ENCODE measurements at regions not wholly inside any gene's neighbourhood (a gene's known extent, or its start where the extent isn't known, plus 50 kb on each side); places are given as distances from the start of the nearest gene placed in this dataset.

GRCh38 chr5:6850106-6850432, 136.8 kb downstream of the TENT4A start:
- Histone ChIP-seq H3K4me1 (ENCODE audit: low read length) (no peaks in the 10 kb centered on the region), H3K27ac (ENCODE audit: low read length) (no peak overlapping the region), H3K9ac (ENCODE audit: low read length) (no peak overlapping the region), H3K9me2 (replicated peaks; ENCODE audit: insufficient read depth, low read length) (no peaks in the 10 kb centered on the region), H3K4me2 (ENCODE audit: low read depth, low read length, poor library complexity, severe bottlenecking) (no peak overlapping the region), H3K36me3 (ENCODE audit: insufficient read depth, low read length) (no peaks in the 10 kb centered on the region), H3K4me3 (ENCODE audit: low read length) (no peak overlapping the region), H4K20me1 (ENCODE audit: insufficient read depth, low read depth, low read length) (no peaks in the 10 kb centered on the region), H2AFZ (ENCODE audit: low read length) (no peak overlapping the region), H3K9me3 (ENCODE audit: low read length) (no peaks in the 10 kb centered on the region), H3K79me2 (ENCODE audit: low read length) (no peaks in the 10 kb centered on the region), H3K27me3 (ENCODE audit: low read length) (no peaks in the 10 kb centered on the region)
- DNase-seq: no peak

- Histone ChIP-seq H3K27ac (ENCODE audit: low read length) (no peak overlapping the region), H3K36me3 (ENCODE audit: insufficient read depth, low read length) (no peaks in the 10 kb centered on the region), H3K79me2 (ENCODE audit: low read length) (no peaks in the 10 kb centered on the region), H3K27me3 (ENCODE audit: low read length) (no peaks in the 10 kb centered on the region), H3K9me2 (replicated peaks; ENCODE audit: insufficient read depth, low read length) (no peaks in the 10 kb centered on the region), H3K4me3 (ENCODE audit: low read length) (no peak overlapping the region), H3K4me2 (ENCODE audit: low read depth, low read length, poor library complexity, severe bottlenecking) (no peak overlapping the region), H3K9ac (ENCODE audit: low read length) (no peak overlapping the region), H3K4me1 (ENCODE audit: low read length) (no peaks in the 10 kb centered on the region), H3K9me3 (ENCODE audit: low read length) (no peaks in the 10 kb centered on the region), H4K20me1 (ENCODE audit: insufficient read depth, low read depth, low read length) (no peaks in the 10 kb centered on the region), H2AFZ (ENCODE audit: low read length) (no peak overlapping the region)
- DNase-seq: no peak
These were observed 143.4 kb downstream of the TENT4A start for GRCh38 chr5:6856653-6857052.

GRCh38 chr5:6858419-6858818, 145.2 kb downstream of the TENT4A start:
- no peak for DNase-seq
- Histone ChIP-seq H2AFZ (ENCODE audit: low read length) (no peak overlapping the region), H3K4me3 (ENCODE audit: low read length) (no peak overlapping the region), H3K27ac (ENCODE audit: low read length) (no peak overlapping the region), H4K20me1 (ENCODE audit: insufficient read depth, low read depth, low read length) (no peaks in the 10 kb centered on the region), H3K27me3 (ENCODE audit: low read length) (no peaks in the 10 kb centered on the region), H3K9ac (ENCODE audit: low read length) (no peak overlapping the region), H3K4me2 (ENCODE audit: low read depth, low read length, poor library complexity, severe bottlenecking) (no peak overlapping the region), H3K36me3 (ENCODE audit: insufficient read depth, low read length) (no peaks in the 10 kb centered on the region), H3K9me2 (replicated peaks; ENCODE audit: insufficient read depth, low read length) (no peaks in the 10 kb centered on the region), H3K9me3 (ENCODE audit: low read length) (no peaks in the 10 kb centered on the region), H3K79me2 (ENCODE audit: low read length) (no peaks in the 10 kb centered on the region), H3K4me1 (ENCODE audit: low read length) (no peaks in the 10 kb centered on the region)

- Histone ChIP-seq H4K20me1 (ENCODE audit: insufficient read depth, low read depth, low read length) (no peaks in the 10 kb centered on the region), H3K4me1 (ENCODE audit: low read length) (no peaks in the 10 kb centered on the region), H2AFZ (ENCODE audit: low read length) (no peak overlapping the region), H3K9me3 (ENCODE audit: low read length) (no peaks in the 10 kb centered on the region), H3K9me2 (replicated peaks; ENCODE audit: insufficient read depth, low read length) (no peaks in the 10 kb centered on the region), H3K79me2 (ENCODE audit: low read length) (no peaks in the 10 kb centered on the region), H3K4me2 (ENCODE audit: low read depth, low read length, poor library complexity, severe bottlenecking) (no peak overlapping the region), H3K27ac (ENCODE audit: low read length) (no peak overlapping the region), H3K36me3 (ENCODE audit: insufficient read depth, low read length) (no peaks in the 10 kb centered on the region), H3K27me3 (ENCODE audit: low read length) (no peaks in the 10 kb centered on the region), H3K4me3 (ENCODE audit: low read length) (no peak overlapping the region), H3K9ac (ENCODE audit: low read length) (no peak overlapping the region)
- no peak for DNase-seq
These were observed 145.8 kb downstream of the TENT4A start for GRCh38 chr5:6859023-6859422.

GRCh38 chr5:6859951-6860638, 146.9 kb downstream of the TENT4A start:
- no peak overlapping the region for H3K9ac ChIP-seq (ENCODE audit: low read length)
- no peak overlapping the region for H3K4me3 ChIP-seq (ENCODE audit: low read length)
- H4K20me1 ChIP-seq (ENCODE audit: insufficient read depth, low read depth, low read length): no peaks in the 10 kb centered on the region
- H3K4me2 ChIP-seq (ENCODE audit: low read depth, low read length, poor library complexity, severe bottlenecking): no peak overlapping the region
- no peaks in the 10 kb centered on the region for H3K4me1 ChIP-seq (ENCODE audit: low read length)
- no peak for DNase-seq
- no peak overlapping the region for H3K27ac ChIP-seq (ENCODE audit: low read length)
- no peak overlapping the region for H2AFZ ChIP-seq (ENCODE audit: low read length)
- no peaks in the 10 kb centered on the region for H3K9me3 ChIP-seq (ENCODE audit: low read length)
- H3K36me3 ChIP-seq (ENCODE audit: insufficient read depth, low read length): no peaks in the 10 kb centered on the region
- no peaks in the 10 kb centered on the region for H3K9me2 ChIP-seq (replicated peaks; ENCODE audit: insufficient read depth, low read length)
- H3K27me3 ChIP-seq (ENCODE audit: low read length): no peaks in the 10 kb centered on the region
- no peaks in the 10 kb centered on the region for H3K79me2 ChIP-seq (ENCODE audit: low read length)

- no peaks in the 10 kb centered on the region for H4K20me1 ChIP-seq (ENCODE audit: insufficient read depth, low read depth, low read length)
- H3K27me3 ChIP-seq (ENCODE audit: low read length): no peaks in the 10 kb centered on the region
- H3K4me3 ChIP-seq (ENCODE audit: low read length): no peak overlapping the region
- no peaks in the 10 kb centered on the region for H3K9me2 ChIP-seq (replicated peaks; ENCODE audit: insufficient read depth, low read length)
- H2AFZ ChIP-seq (ENCODE audit: low read length): no peak overlapping the region
- no peaks in the 10 kb centered on the region for H3K79me2 ChIP-seq (ENCODE audit: low read length)
- no peaks in the 10 kb centered on the region for H3K9me3 ChIP-seq (ENCODE audit: low read length)
- no peaks in the 10 kb centered on the region for H3K36me3 ChIP-seq (ENCODE audit: insufficient read depth, low read length)
- no peaks in the 10 kb centered on the region for H3K4me1 ChIP-seq (ENCODE audit: low read length)
- no peak overlapping the region for H3K4me2 ChIP-seq (ENCODE audit: low read depth, low read length, poor library complexity, severe bottlenecking)
- H3K27ac ChIP-seq (ENCODE audit: low read length): no peak overlapping the region
- no peak for DNase-seq
- no peak overlapping the region for H3K9ac ChIP-seq (ENCODE audit: low read length)
These were observed 147.8 kb downstream of the TENT4A start for GRCh38 chr5:6861036-6861435.

- Histone ChIP-seq H3K27ac (ENCODE audit: low read length) (no peak overlapping the region), H3K36me3 (ENCODE audit: insufficient read depth, low read length) (no peaks in the 10 kb centered on the region), H3K27me3 (ENCODE audit: low read length) (no peaks in the 10 kb centered on the region), H3K9me2 (replicated peaks; ENCODE audit: insufficient read depth, low read length) (no peaks in the 10 kb centered on the region), H3K4me1 (ENCODE audit: low read length) (no peaks in the 10 kb centered on the region), H3K79me2 (ENCODE audit: low read length) (no peaks in the 10 kb centered on the region), H2AFZ (ENCODE audit: low read length) (no peak overlapping the region), H3K9me3 (ENCODE audit: low read length) (no peaks in the 10 kb centered on the region), H3K4me2 (ENCODE audit: low read depth, low read length, poor library complexity, severe bottlenecking) (no peak overlapping the region), H3K9ac (ENCODE audit: low read length) (no peak overlapping the region), H3K4me3 (ENCODE audit: low read length) (no peak overlapping the region), H4K20me1 (ENCODE audit: insufficient read depth, low read depth, low read length) (no peaks in the 10 kb centered on the region)
- DNase-seq: no peak
These were observed 148.4 kb downstream of the TENT4A start for GRCh38 chr5:6861667-6862066.

- Histone ChIP-seq H3K4me2 (ENCODE audit: low read depth, low read length, poor library complexity, severe bottlenecking) (no peak overlapping the region), H2AFZ (ENCODE audit: low read length) (no peak overlapping the region), H3K27me3 (ENCODE audit: low read length) (no peaks in the 10 kb centered on the region), H3K4me3 (ENCODE audit: low read length) (no peak overlapping the region), H3K27ac (ENCODE audit: low read length) (no peak overlapping the region), H3K79me2 (ENCODE audit: low read length) (no peaks in the 10 kb centered on the region), H3K9me3 (ENCODE audit: low read length) (no peaks in the 10 kb centered on the region), H3K4me1 (ENCODE audit: low read length) (no peaks in the 10 kb centered on the region), H3K36me3 (ENCODE audit: insufficient read depth, low read length) (no peaks in the 10 kb centered on the region), H3K9me2 (replicated peaks; ENCODE audit: insufficient read depth, low read length) (no peaks in the 10 kb centered on the region), H4K20me1 (ENCODE audit: insufficient read depth, low read depth, low read length) (no peaks in the 10 kb centered on the region), H3K9ac (ENCODE audit: low read length) (no peak overlapping the region)
- DNase-seq: no peak
These were observed 149.1 kb downstream of the TENT4A start for GRCh38 chr5:6862306-6862705.

- no peaks in the 10 kb centered on the region for H3K36me3 ChIP-seq (ENCODE audit: insufficient read depth, low read length)
- no peaks in the 10 kb centered on the region for H3K4me1 ChIP-seq (ENCODE audit: low read length)
- no peak overlapping the region for H3K9ac ChIP-seq (ENCODE audit: low read length)
- no peaks in the 10 kb centered on the region for H3K9me2 ChIP-seq (replicated peaks; ENCODE audit: insufficient read depth, low read length)
- H2AFZ ChIP-seq (ENCODE audit: low read length): no peak overlapping the region
- H3K27me3 ChIP-seq (ENCODE audit: low read length): no peaks in the 10 kb centered on the region
- H4K20me1 ChIP-seq (ENCODE audit: insufficient read depth, low read depth, low read length): no peaks in the 10 kb centered on the region
- DNase-seq: no peak
- H3K27ac ChIP-seq (ENCODE audit: low read length): no peak overlapping the region
- H3K4me2 ChIP-seq (ENCODE audit: low read depth, low read length, poor library complexity, severe bottlenecking): no peak overlapping the region
- no peaks in the 10 kb centered on the region for H3K79me2 ChIP-seq (ENCODE audit: low read length)
- no peak overlapping the region for H3K4me3 ChIP-seq (ENCODE audit: low read length)
- H3K9me3 ChIP-seq (ENCODE audit: low read length): no peaks in the 10 kb centered on the region
These were observed 154.5 kb downstream of the TENT4A start for GRCh38 chr5:6867712-6868111.

All from Karpas-422 (cell line).